A673 (cell line): ENCODE measurements at regions not wholly inside any gene's neighbourhood (a gene's known extent, or its start where the extent isn't known, plus 50 kb on each side); places are given as distances from the start of the nearest gene placed in this dataset.

Experiments used
- EZH2 ChIP-seq: fragments of 200-600 bp; sonication (generic); IDR thresholded peaks from 2 replicates; pipeline ENCODE4 v1.6.1; 2017; ENCODE audit warnings: borderline replicate concordance, low read depth, mild to moderate bottlenecking, mixed read lengths, antibody characterized with exemption, low read length; ENCODE audit not compliant: poor library complexity, severe bottlenecking
- TF ChIP-seq, protein P1 (sequence below): fragments of 300-800, 200-600 bp; sonication (generic); conservative IDR thresholded peaks from 2 replicates; pipeline ENCODE4 v1.5.1; 2017; ENCODE audit warnings: low read depth, mild to moderate bottlenecking, antibody characterized with exemption, low read length, moderate library complexity, mixed read lengths

GRCh38 chr18:24850532-24850931 lies 390.1 kb downstream of the HRH4 start:
- TF ChIP-seq, protein P1, sequence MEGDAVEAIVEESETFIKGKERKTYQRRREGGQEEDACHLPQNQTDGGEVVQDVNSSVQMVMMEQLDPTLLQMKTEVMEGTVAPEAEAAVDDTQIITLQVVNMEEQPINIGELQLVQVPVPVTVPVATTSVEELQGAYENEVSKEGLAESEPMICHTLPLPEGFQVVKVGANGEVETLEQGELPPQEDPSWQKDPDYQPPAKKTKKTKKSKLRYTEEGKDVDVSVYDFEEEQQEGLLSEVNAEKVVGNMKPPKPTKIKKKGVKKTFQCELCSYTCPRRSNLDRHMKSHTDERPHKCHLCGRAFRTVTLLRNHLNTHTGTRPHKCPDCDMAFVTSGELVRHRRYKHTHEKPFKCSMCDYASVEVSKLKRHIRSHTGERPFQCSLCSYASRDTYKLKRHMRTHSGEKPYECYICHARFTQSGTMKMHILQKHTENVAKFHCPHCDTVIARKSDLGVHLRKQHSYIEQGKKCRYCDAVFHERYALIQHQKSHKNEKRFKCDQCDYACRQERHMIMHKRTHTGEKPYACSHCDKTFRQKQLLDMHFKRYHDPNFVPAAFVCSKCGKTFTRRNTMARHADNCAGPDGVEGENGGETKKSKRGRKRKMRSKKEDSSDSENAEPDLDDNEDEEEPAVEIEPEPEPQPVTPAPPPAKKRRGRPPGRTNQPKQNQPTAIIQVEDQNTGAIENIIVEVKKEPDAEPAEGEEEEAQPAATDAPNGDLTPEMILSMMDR = no peak
- TF ChIP-seq EZH2 = no peak
